HepG2 (cell line): ENCODE measurements at regions not wholly inside any gene's neighbourhood (a gene's known extent, or its start where the extent isn't known, plus 50 kb on each side); places are given as distances from the start of the nearest gene placed in this dataset.

Experiments used
- ATAC-seq: fragments of 200-7000 bp; cut with Tn5 transposase; 3 replicates; pipeline ENCODE4 v1.9.1; 2020; ENCODE audit warnings: mild to moderate bottlenecking, moderate library complexity
- BruUV-seq: library from RNA; stranded (reverse); fragments of 400-500 nt; replicated peaks from 2 replicates; lab custom pipeline; 2021; lab: Mats Ljungman, UMichigan
- CTCF ChIA-PET: fragments of 300-600 bp; formaldehyde crosslinking; extraction: SDS; loops from one replicate; lab custom pipeline; 2021; ENCODE audit warnings: low total read pairs, inconsistent platforms, low intra/inter-chr PET ratio; lab: Yijun Ruan, JAX
- POLR2A ChIA-PET: fragments of 350-600 bp; sonication (Branson Sonifier 250); formaldehyde crosslinking; loops from one replicate; lab custom pipeline; 2020; ENCODE audit warnings: antibody characterized with exemption, inconsistent platforms; lab: Yijun Ruan, JAX
- DNase-seq: peaks from one replicate; pipeline ENCODE4 v3.0.0-alpha.2; 2015; ENCODE audit warnings: low spot score
- FAIRE-seq: peaks from 3 replicates; lab custom pipeline; 2011; peaks lifted over from hg19 to GRCh38; lab: Jason Lieb, UNC
- H2AFZ ChIP-seq: one replicate; pipeline ENCODE4 v1.6.1; 2011; ENCODE audit warnings: low read length, inconsistent platforms
- H3K27ac ChIP-seq: fragments of 300-600 bp; 3 replicates; pipeline ENCODE4 v1.8.0; 2011; ENCODE audit warnings: mixed run types, mild to moderate bottlenecking, mixed read lengths, low read length, inconsistent platforms; ENCODE audit not compliant: insufficient read depth; ENCODE audit errors: extremely low read length
- H3K27me3 ChIP-seq, 2 experiments: fragments of 200-600 bp in 1 of 2; 2 replicates in 1 of 2; 3 replicates in 1 of 2; pipeline versions ENCODE4 v1.6.0 to v1.8.0; 2011; ENCODE audit warnings: low read length in 2 of 2, mild to moderate bottlenecking in 2 of 2, moderate library complexity in 2 of 2, inconsistent platforms in 1 of 2; ENCODE audit not compliant: insufficient read depth in 2 of 2, control insufficient read depth in 1 of 2
- H3K36me3 ChIP-seq, 2 experiments: fragments of 200-600 bp in 1 of 2; replicated peaks in 1 of 2; 2 replicates in 1 of 2; 3 replicates in 1 of 2; pipeline versions ENCODE4 v1.5.1 to v1.8.0; 2011; ENCODE audit warnings: low read length in 2 of 2, inconsistent platforms in 1 of 2; ENCODE audit not compliant: insufficient read depth in 2 of 2, control insufficient read depth in 1 of 2
- H3K4me1 ChIP-seq: 2 replicates; pipeline ENCODE4 v1.5.1; 2012; ENCODE audit warnings: low read length, inconsistent platforms; ENCODE audit not compliant: insufficient read depth
- H3K4me2 ChIP-seq: 2 replicates; pipeline ENCODE4 v1.6.0; 2011; ENCODE audit warnings: low read depth, low read length, inconsistent platforms
- H3K4me3 ChIP-seq, 3 experiments: fragments of 200-600 bp in 1 of 3; sonication (generic), shearing (Covaris generic) in 1 of 3; replicated peaks in 1 of 3; 2 replicates each; pipeline ENCODE4 v1.5.1; 2011 to 2016; ENCODE audit warnings: low read length in 3 of 3, inconsistent platforms in 2 of 3, low read depth in 2 of 3, mild to moderate bottlenecking in 2 of 3, control low read depth in 1 of 3, mixed read lengths in 1 of 3; ENCODE audit not compliant: insufficient read depth in 1 of 3
- H3K79me2 ChIP-seq: one replicate; pipeline ENCODE4 v1.6.1; 2011; ENCODE audit warnings: low read length, inconsistent platforms; ENCODE audit not compliant: insufficient read depth
- H3K9ac ChIP-seq: 2 replicates; pipeline ENCODE4 v1.6.0; 2011; ENCODE audit warnings: mild to moderate bottlenecking, low read depth, low read length, inconsistent platforms; ENCODE audit not compliant: insufficient read depth
- H3K9me3 ChIP-seq: 2 replicates; pipeline ENCODE4 v1.5.1; 2012; ENCODE audit warnings: mild to moderate bottlenecking, low read length
- H4K20me1 ChIP-seq: 2 replicates; pipeline ENCODE4 v1.6.0; 2011; ENCODE audit warnings: inconsistent platforms, mild to moderate bottlenecking, low read length, moderate library complexity; ENCODE audit not compliant: insufficient read depth
- BHLHE40 ChIP-seq: IDR thresholded peaks from 2 replicates; pipeline ENCODE4 v1.6.1; 2011; ENCODE audit warnings: low read length, improper control_type of control experiment
- ISX ChIP-seq: sonication (generic); formaldehyde crosslinking; conservative IDR thresholded peaks from 2 replicates; pipeline ENCODE4 v1.5.0; 2020; ENCODE audit warnings: missing genetic modification reagents
- NFYC ChIP-seq: IDR thresholded peaks from 2 replicates; pipeline ENCODE4 v1.6.1; 2016; ENCODE audit warnings: missing genetic modification reagents, missing compliant biosample characterization
- NR2F6 ChIP-seq, 2 experiments: IDR thresholded peaks; 2 replicates each; pipeline ENCODE4 v1.6.1; 2016; ENCODE audit warnings: antibody characterized with exemption in 1 of 2, mild to moderate bottlenecking in 1 of 2
- UBTF ChIP-seq: sonication (generic); formaldehyde crosslinking; IDR thresholded peaks from 2 replicates; pipeline ENCODE4 v1.4.0; 2020; ENCODE audit warnings: mild to moderate bottlenecking, missing genetic modification reagents
- ZNF256 ChIP-seq: sonication (generic); formaldehyde crosslinking; conservative IDR thresholded peaks from 2 replicates; pipeline ENCODE4 v1.4.0; 2020; ENCODE audit warnings: missing genetic modification reagents
- ZNF572 ChIP-seq: sonication (generic); formaldehyde crosslinking; IDR thresholded peaks from 2 replicates; pipeline ENCODE4 v1.5.1; 2020; ENCODE audit warnings: mild to moderate bottlenecking, missing genetic modification reagents
- ZNF609 ChIP-seq: sonication (generic); formaldehyde crosslinking; IDR thresholded peaks from 2 replicates; pipeline ENCODE4 v1.4.0; 2020; ENCODE audit warnings: mild to moderate bottlenecking, missing genetic modification reagents, borderline replicate concordance
- ZNF788 ChIP-seq: sonication (generic); formaldehyde crosslinking; IDR thresholded peaks from 2 replicates; pipeline ENCODE4 v1.5.0; 2020; ENCODE audit warnings: mild to moderate bottlenecking, missing genetic modification reagents, borderline replicate concordance
- WGBS: methylation state at CpG from one replicate; pipeline ENCODE4 v1.1.6; 2017; ENCODE audit warnings: low lambda C conversion rate; 5-methylcytosine and 5-hydroxymethylcytosine counted together
- in situ Hi-C: cut with HindIII; loops from 2 replicates; pipeline ENCODE4 v1.10.0; 2017; ENCODE audit warnings: low pct_unique_long_range_greater_than_20kb; ENCODE audit not compliant: extremely low pct_ligation_motif_present
- intact Hi-C: fragments of 100-400 bp; cut with micrococcal nuclease; formaldehyde crosslinking; loops from one replicate; pipeline ENCODE4 v1.10.0; 2022; ENCODE audit not compliant: unreplicated experiment

GRCh38 chr4:171676555-171677215 lies 136.5 kb upstream of the GALNTL6 start:
- Histone ChIP-seq H3K36me3 (no peaks in the 10 kb centered on the region), H3K79me2 (no peaks in the 10 kb centered on the region), H3K4me3 (no peak overlapping the region), H4K20me1 (no peaks in the 10 kb centered on the region), H3K9ac (no peak overlapping the region), H3K4me1 (no peaks in the 10 kb centered on the region), H3K4me2 (no peak overlapping the region), H3K27ac (no peak overlapping the region), H3K9me3 (no peaks in the 10 kb centered on the region), H2AFZ (no peak overlapping the region), H3K27me3 (no peaks in the 10 kb centered on the region)
- ChIA-PET CTCF (no interaction called here), POLR2A (no interaction called here)
- DNase-seq = no peak
- WGBS = 5% methylated on average over 4 of the region's 4 CpGs
- TF ChIP-seq NR2F6 (IDR thresholded peaks at IDR 0.05) (no peak), NR2F6 (CRISPR knock-in tag; IDR thresholded peaks at IDR 0.05) (no peak), ZNF609 (CRISPR knock-in tag) (no peak), ZNF572 (no peak), UBTF (CRISPR knock-in tag) (no peak), ISX (no peak), ZNF256 (CRISPR knock-in tag) (no peak), BHLHE40 (no peak), ZNF788 (CRISPR knock-in tag) (no peak), NFYC (CRISPR knock-in tag) (no peak)
- no peak for FAIRE-seq
- intact Hi-C loops = no loop called here
- BruUV-seq = no TSS peak
- ATAC-seq = no peak
- in situ Hi-C loops = no loop called here
